Panc1 (cell line): ENCODE measurements at regions not wholly inside any gene's neighbourhood (a gene's known extent, or its start where the extent isn't known, plus 50 kb on each side); places are given as distances from the start of the nearest gene placed in this dataset.

ENCODE experiments used
- ATAC-seq: fragments of 200-7000 bp; cut with Tn5 transposase; 2 replicates; pipeline ENCODE4 v1.9.1; 2020; ENCODE audit warnings: mild to moderate bottlenecking, moderate library complexity
- BruUV-seq: library from RNA; stranded (reverse); fragments of 400-500 nt; replicated peaks from 2 replicates; lab custom pipeline; 2021; lab: Mats Ljungman, UMichigan
- CTCF ChIA-PET: fragments of 300-600 bp; sonication (Branson Sonifier 250); formaldehyde crosslinking; loops from one replicate; lab custom pipeline; 2022; ENCODE audit warnings: antibody characterized with exemption; lab: Charles Lee
- POLR2A ChIA-PET: fragments of 300-600 bp; sonication (Branson Sonifier 250); formaldehyde crosslinking; loops from one replicate; lab custom pipeline; 2022; ENCODE audit warnings: antibody characterized with exemption; lab: Charles Lee
- DNase-seq: peaks from one replicate; pipeline ENCODE4 v3.0.0-alpha.2; 2010; ENCODE audit warnings: low read depth, low spot score
- H3K27ac ChIP-seq: 2 replicates; pipeline ENCODE4 v1.5.1; 2011; ENCODE audit warnings: mild to moderate bottlenecking, low read length, inconsistent platforms
- H3K27me3 ChIP-seq: fragments of 200-500 bp; sonication (Bioruptor generic); 2 replicates; pipeline ENCODE4 v1.6.0; 2014; ENCODE audit warnings: low read length, inconsistent platforms; ENCODE audit not compliant: control insufficient read depth, insufficient read depth
- H3K36me3 ChIP-seq: fragments of 200-500 bp; sonication (Bioruptor generic); 2 replicates; pipeline ENCODE4 v1.5.1; 2014; ENCODE audit warnings: inconsistent platforms, mild to moderate bottlenecking, low read length, moderate library complexity; ENCODE audit not compliant: control insufficient read depth, insufficient read depth
- H3K4me1 ChIP-seq: 2 replicates; pipeline ENCODE4 v1.5.1; 2011; ENCODE audit warnings: inconsistent platforms, mild to moderate bottlenecking, low read length, moderate library complexity; ENCODE audit not compliant: control insufficient read depth, insufficient read depth
- H3K4me3 ChIP-seq, 2 experiments: 2 replicates each; pipeline ENCODE4 v1.5.1; 2011 to 2012; ENCODE audit warnings: low read depth in 2 of 2, low read length in 2 of 2, mild to moderate bottlenecking in 2 of 2, inconsistent platforms in 1 of 2, moderate library complexity in 1 of 2
- H3K9me3 ChIP-seq: fragments of 200-500 bp; sonication (Bioruptor generic); 2 replicates; pipeline ENCODE4 v1.5.1; 2014; ENCODE audit warnings: low read depth, mild to moderate bottlenecking, inconsistent platforms, low read length, moderate library complexity; ENCODE audit not compliant: control insufficient read depth, insufficient read depth
- POLR2AphosphoS5 ChIP-seq: IDR thresholded peaks from 2 replicates; pipeline ENCODE4 v1.6.1; 2012; ENCODE audit warnings: mild to moderate bottlenecking, low read depth, low read length, moderate library complexity
- SIN3A ChIP-seq: IDR thresholded peaks from 2 replicates; pipeline ENCODE4 v1.6.1; 2012; ENCODE audit warnings: low read depth, mild to moderate bottlenecking, low read length, moderate library complexity, borderline replicate concordance; ENCODE audit not compliant: insufficient read depth
- TCF7L2 ChIP-seq: IDR thresholded peaks from 2 replicates; pipeline ENCODE4 v1.6.1; 2011; ENCODE audit warnings: mild to moderate bottlenecking, low read depth, low read length, inconsistent platforms
- in situ Hi-C: cut with HindIII; loops from 2 replicates; pipeline ENCODE4 v1.10.0; 2016; ENCODE audit warnings: low sequenced_read_pairs, low pct_unique_long_range_greater_than_20kb
- intact Hi-C: fragments of 100-400 bp; cut with micrococcal nuclease; formaldehyde crosslinking; loops from one replicate; pipeline ENCODE4 v1.10.0; 2022; ENCODE audit not compliant: unreplicated experiment
- TF ChIP-seq, protein P1 (sequence below): fragments of 450-650 bp; IDR thresholded peaks from 2 replicates; pipeline ENCODE4 v1.5.1; 2017; ENCODE audit warnings: mild to moderate bottlenecking
- TF ChIP-seq, protein P2 (sequence below), 2 experiments: IDR thresholded peaks; 2 replicates each; pipeline ENCODE4 v1.6.1; 2011 to 2012; ENCODE audit warnings: low read depth in 2 of 2, control low read depth in 1 of 2, low read length in 1 of 2, mild to moderate bottlenecking in 1 of 2, moderate library complexity in 1 of 2; ENCODE audit not compliant: insufficient read depth in 1 of 2

DNA sequence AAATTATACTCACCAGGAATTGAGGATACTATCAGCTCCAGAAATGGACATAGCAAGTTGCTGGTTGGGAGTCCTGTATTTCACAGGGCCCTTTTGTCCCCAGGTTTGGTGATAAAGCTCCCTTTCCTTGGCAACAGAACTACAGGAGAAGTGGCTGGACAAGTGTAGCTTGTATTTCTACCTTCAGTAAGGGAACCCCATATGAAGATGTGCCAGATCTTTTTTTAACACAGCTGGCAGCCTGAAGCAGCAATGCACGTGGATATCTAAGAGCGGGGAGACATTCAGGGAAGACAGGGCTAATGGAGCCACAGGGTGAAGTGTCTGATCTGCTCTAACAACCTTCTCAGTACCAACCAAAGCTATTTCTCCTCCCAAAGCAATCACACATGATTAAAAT is 373.9 kb upstream of the ID4 start:
- POLR2A ChIA-PET, result no interaction called here
- H3K36me3 ChIP-seq, result no peaks in the 10 kb centered on the region
- TF ChIP-seq POLR2AphosphoS5 (no peak), SIN3A (no peak), TCF7L2 (no peak)
- TF ChIP-seq, protein P1, sequence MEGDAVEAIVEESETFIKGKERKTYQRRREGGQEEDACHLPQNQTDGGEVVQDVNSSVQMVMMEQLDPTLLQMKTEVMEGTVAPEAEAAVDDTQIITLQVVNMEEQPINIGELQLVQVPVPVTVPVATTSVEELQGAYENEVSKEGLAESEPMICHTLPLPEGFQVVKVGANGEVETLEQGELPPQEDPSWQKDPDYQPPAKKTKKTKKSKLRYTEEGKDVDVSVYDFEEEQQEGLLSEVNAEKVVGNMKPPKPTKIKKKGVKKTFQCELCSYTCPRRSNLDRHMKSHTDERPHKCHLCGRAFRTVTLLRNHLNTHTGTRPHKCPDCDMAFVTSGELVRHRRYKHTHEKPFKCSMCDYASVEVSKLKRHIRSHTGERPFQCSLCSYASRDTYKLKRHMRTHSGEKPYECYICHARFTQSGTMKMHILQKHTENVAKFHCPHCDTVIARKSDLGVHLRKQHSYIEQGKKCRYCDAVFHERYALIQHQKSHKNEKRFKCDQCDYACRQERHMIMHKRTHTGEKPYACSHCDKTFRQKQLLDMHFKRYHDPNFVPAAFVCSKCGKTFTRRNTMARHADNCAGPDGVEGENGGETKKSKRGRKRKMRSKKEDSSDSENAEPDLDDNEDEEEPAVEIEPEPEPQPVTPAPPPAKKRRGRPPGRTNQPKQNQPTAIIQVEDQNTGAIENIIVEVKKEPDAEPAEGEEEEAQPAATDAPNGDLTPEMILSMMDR, result no peak
- TF ChIP-seq, protein P2, sequence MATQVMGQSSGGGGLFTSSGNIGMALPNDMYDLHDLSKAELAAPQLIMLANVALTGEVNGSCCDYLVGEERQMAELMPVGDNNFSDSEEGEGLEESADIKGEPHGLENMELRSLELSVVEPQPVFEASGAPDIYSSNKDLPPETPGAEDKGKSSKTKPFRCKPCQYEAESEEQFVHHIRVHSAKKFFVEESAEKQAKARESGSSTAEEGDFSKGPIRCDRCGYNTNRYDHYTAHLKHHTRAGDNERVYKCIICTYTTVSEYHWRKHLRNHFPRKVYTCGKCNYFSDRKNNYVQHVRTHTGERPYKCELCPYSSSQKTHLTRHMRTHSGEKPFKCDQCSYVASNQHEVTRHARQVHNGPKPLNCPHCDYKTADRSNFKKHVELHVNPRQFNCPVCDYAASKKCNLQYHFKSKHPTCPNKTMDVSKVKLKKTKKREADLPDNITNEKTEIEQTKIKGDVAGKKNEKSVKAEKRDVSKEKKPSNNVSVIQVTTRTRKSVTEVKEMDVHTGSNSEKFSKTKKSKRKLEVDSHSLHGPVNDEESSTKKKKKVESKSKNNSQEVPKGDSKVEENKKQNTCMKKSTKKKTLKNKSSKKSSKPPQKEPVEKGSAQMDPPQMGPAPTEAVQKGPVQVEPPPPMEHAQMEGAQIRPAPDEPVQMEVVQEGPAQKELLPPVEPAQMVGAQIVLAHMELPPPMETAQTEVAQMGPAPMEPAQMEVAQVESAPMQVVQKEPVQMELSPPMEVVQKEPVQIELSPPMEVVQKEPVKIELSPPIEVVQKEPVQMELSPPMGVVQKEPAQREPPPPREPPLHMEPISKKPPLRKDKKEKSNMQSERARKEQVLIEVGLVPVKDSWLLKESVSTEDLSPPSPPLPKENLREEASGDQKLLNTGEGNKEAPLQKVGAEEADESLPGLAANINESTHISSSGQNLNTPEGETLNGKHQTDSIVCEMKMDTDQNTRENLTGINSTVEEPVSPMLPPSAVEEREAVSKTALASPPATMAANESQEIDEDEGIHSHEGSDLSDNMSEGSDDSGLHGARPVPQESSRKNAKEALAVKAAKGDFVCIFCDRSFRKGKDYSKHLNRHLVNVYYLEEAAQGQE (IDR thresholded peaks at IDR 0.05; ENCODE audit: insufficient read depth in 1 of 2, low read depth in 2 of 2, low read length in 1 of 2), result no peak
- peaks cover 14% of the 10 kb centered on the region for H3K4me1 ChIP-seq
- BruUV-seq, result no TSS peak
- H3K27ac ChIP-seq, result peak overlapping the region; percentile 10; the same call in 1 of the 2 replicates
- no peaks in the 10 kb centered on the region for H3K27me3 ChIP-seq
- no peak overlapping the region for H3K4me3 ChIP-seq
- no peak for DNase-seq
- in situ Hi-C loops, result no loop called here
- H3K9me3 ChIP-seq, result no peaks in the 10 kb centered on the region
- CTCF ChIA-PET, result no interaction called here
- ATAC-seq, result no peak
- intact Hi-C loops, result no loop called here

DNA sequence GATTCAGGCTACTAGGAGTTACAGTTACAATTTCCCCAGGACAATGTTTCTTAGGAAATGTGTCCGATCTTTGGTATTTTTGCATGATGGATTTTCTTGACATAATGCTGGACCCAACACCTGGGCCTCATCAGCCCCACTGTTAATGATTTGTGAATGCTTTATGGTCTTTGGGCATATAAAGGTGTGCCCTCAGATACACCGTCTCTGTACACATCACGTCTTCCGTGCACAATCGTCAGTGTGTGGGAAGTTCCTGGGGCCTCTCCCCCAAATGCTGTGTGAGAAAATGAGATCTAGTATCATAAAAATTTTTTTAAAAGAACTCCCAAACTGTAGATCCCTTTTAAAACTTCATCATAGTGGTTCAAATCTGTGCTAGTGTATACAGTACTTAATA is 373.2 kb upstream of the ID4 start:
- no peak overlapping the region; the same call in 1 of the 2 replicates for H3K27ac ChIP-seq
- no peaks in the 10 kb centered on the region for H3K36me3 ChIP-seq
- H3K9me3 ChIP-seq, result no peaks in the 10 kb centered on the region
- ChIA-PET CTCF (no interaction called here), POLR2A (no interaction called here)
- H3K4me1 ChIP-seq, result peaks cover 14% of the 10 kb centered on the region
- no peaks in the 10 kb centered on the region for H3K27me3 ChIP-seq
- in situ Hi-C loops (no loop called here), intact Hi-C loops (no loop called here)
- ATAC-seq, result no peak
- no peak for DNase-seq
- no TSS peak for BruUV-seq
- TF ChIP-seq SIN3A (no peak), POLR2AphosphoS5 (no peak), TCF7L2 (no peak)
- TF ChIP-seq, protein P1, result no peak
- TF ChIP-seq, protein P2 (IDR thresholded peaks at IDR 0.05; ENCODE audit: insufficient read depth in 1 of 2, low read depth in 2 of 2, low read length in 1 of 2), result no peak
- H3K4me3 ChIP-seq, result no peak overlapping the region
